PC-9 (cell line): ENCODE measurements at regions not wholly inside any gene's neighbourhood (a gene's known extent, or its start where the extent isn't known, plus 50 kb on each side); places are given as distances from the start of the nearest gene placed in this dataset.
"Not testable (repeated sequence)": the region's sequence is repeated elsewhere in the genome, so short reads cannot be mapped to it uniquely, and the experiment has no call there.

Experiments used
- BruUV-seq: library from RNA; stranded (reverse); fragments of 400-500 nt; replicated peaks from 2 replicates; lab custom pipeline; 2021; lab: Mats Ljungman, UMichigan
- CTCF ChIA-PET: fragments of 300-600 bp; sonication (Branson Sonifier 250); formaldehyde crosslinking; loops from one replicate; lab custom pipeline; 2022; ENCODE audit warnings: antibody characterized with exemption; lab: Charles Lee
- POLR2A ChIA-PET: fragments of 300-600 bp; sonication (Branson Sonifier 250); formaldehyde crosslinking; loops from one replicate; lab custom pipeline; 2022; ENCODE audit warnings: antibody characterized with exemption; ENCODE audit not compliant: unreplicated experiment; lab: Charles Lee
- DNase-seq, 2 experiments: peaks; one replicate each; pipeline versions ENCODE4 v3.0.0 to v3.0.0-alpha.2; 2015 to 2022; ENCODE audit warnings: mixed read lengths in 1 of 2
- H2AFZ ChIP-seq: fragments of 200-600 bp; sonication (generic); 2 replicates; pipeline ENCODE4 v1.8.1; 2017; ENCODE audit warnings: antibody characterized with exemption
- H3F3A ChIP-seq: fragments of 200-600 bp; sonication (generic); 2 replicates; pipeline ENCODE4 v1.8.1; 2017; ENCODE audit warnings: antibody characterized with exemption, mild to moderate bottlenecking, low read depth; ENCODE audit not compliant: insufficient read depth
- H3K27ac ChIP-seq: fragments of 200-600 bp; sonication (generic); 2 replicates; pipeline ENCODE4 v1.6.1; 2016; ENCODE audit warnings: mixed run types
- H3K27me3 ChIP-seq: fragments of 200-600 bp; sonication (generic); 2 replicates; pipeline ENCODE4 v1.6.1; 2016; ENCODE audit warnings: low read depth, mixed run types; ENCODE audit not compliant: insufficient read depth
- H3K36me3 ChIP-seq: fragments of 200-600 bp; sonication (generic); 2 replicates; pipeline ENCODE4 v1.6.1; 2016; ENCODE audit warnings: low read depth, mixed run types
- H3K4me1 ChIP-seq: fragments of 200-600 bp; sonication (generic); replicated peaks from 2 replicates; pipeline ENCODE4 v1.6.1; 2016; ENCODE audit warnings: mixed run types; ENCODE audit not compliant: insufficient read depth
- H3K4me2 ChIP-seq: fragments of 200-600 bp; sonication (generic); 2 replicates; pipeline ENCODE4 v1.6.1; 2017; ENCODE audit warnings: mixed run types
- H3K4me3 ChIP-seq: fragments of 200-600 bp; sonication (generic); 2 replicates; pipeline ENCODE4 v1.6.1; 2016; ENCODE audit warnings: mixed run types
- H3K79me2 ChIP-seq: fragments of 200-600 bp; sonication (generic); 2 replicates; pipeline ENCODE4 v1.6.1; 2017; ENCODE audit warnings: low read depth, mixed run types
- H3K9me2 ChIP-seq: fragments of 200-600 bp; sonication (generic); 2 replicates; pipeline ENCODE4 v1.8.1; 2017; ENCODE audit warnings: mild to moderate bottlenecking; ENCODE audit not compliant: insufficient read depth
- H3K9me3 ChIP-seq: fragments of 200-600 bp; sonication (generic); 2 replicates; pipeline ENCODE4 v1.8.1; 2016; ENCODE audit warnings: low read depth; ENCODE audit not compliant: insufficient read depth
- H4K20me1 ChIP-seq: fragments of 200-600 bp; sonication (generic); 2 replicates; pipeline ENCODE4 v1.8.1; 2017; ENCODE audit not compliant: insufficient read depth
- CTCF ChIP-seq: fragments of 200-600 bp; sonication (generic); conservative IDR thresholded peaks from 2 replicates; pipeline ENCODE4 v1.6.1; 2017; ENCODE audit warnings: mixed run types, antibody characterized with exemption, mild to moderate bottlenecking, moderate library complexity
- EZH2 ChIP-seq: fragments of 200-600 bp; sonication (generic); IDR thresholded peaks from 2 replicates; pipeline ENCODE4 v1.8.0; 2017; ENCODE audit warnings: antibody characterized with exemption, low read depth
- intact Hi-C: fragments of 100-400 bp; cut with micrococcal nuclease; formaldehyde crosslinking; loops from one replicate; pipeline ENCODE4 v1.10.0; 2022; ENCODE audit not compliant: unreplicated experiment

DNA sequence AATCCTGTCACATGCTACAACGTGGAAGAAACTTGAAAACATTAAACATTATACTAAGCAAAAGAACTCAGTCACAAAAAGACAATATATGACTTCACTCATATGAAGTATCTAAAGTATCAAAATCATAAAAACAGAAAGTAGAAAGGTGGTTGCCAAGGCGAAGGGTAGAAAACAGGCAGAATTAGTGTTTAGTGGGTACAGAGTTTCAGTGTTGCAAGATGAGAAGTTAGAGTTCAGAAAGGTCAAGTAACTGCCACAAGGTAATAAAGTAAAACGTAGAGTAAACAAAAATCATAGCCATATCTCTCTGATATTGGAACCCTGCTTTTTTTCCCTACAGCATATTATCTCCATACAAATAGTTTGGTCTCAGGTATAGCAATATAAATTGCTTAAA is 223.8 kb upstream of the FSCB start:
- Histone ChIP-seq H3K27ac (no peak overlapping the region), H3K9me2 (no peaks in the 10 kb centered on the region), H4K20me1 (no peaks in the 10 kb centered on the region), H3K4me3 (no peak overlapping the region), H3K79me2 (no peaks in the 10 kb centered on the region), H3K4me1 (no peaks in the 10 kb centered on the region), H3K36me3 (no peaks in the 10 kb centered on the region), H3F3A (no peaks in the 10 kb centered on the region), H2AFZ (no peak overlapping the region), H3K9me3 (no peaks in the 10 kb centered on the region; the same call in 1 of the 2 replicates), H3K27me3 (no peaks in the 10 kb centered on the region), H3K4me2 (no peak overlapping the region)
- intact Hi-C loops = no loop called here
- no TSS peak for BruUV-seq
- no peak for TF ChIP-seq EZH2
- CTCF ChIA-PET = no interaction called here
- POLR2A ChIA-PET = no interaction called here
- no peak for DNase-seq

DNA sequence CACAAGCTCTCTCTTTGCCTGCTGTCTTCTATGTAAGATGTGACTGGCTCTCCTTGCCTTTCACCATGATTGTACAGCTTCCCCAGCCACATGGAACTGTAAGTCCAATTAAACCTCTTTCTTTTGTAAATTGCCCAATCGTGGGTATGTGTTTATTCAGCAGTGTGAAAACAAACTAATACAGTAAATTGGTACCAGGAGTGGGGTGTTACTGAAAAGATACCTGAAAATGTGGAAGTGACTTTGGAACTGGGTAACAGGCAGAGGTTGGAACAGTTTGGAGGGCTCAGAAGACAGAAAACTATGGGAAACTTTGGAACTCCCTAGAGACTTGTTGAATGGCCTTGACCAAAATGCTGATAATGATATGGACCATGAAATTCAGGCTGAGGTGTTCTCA is 214.3 kb upstream of the FSCB start:
- H3K79me2 ChIP-seq, H3K9me2 ChIP-seq, DNase-seq, POLR2A ChIA-PET, CTCF ChIA-PET, BruUV-seq, H4K20me1 ChIP-seq, H3K27me3 ChIP-seq, H3F3A ChIP-seq, H2AFZ ChIP-seq, H3K9me3 ChIP-seq, intact Hi-C loops, H3K4me3 ChIP-seq, H3K4me1 ChIP-seq, H3K36me3 ChIP-seq, H3K4me2 ChIP-seq, H3K27ac ChIP-seq: not testable (repeated sequence)

GRCh38 chr14:44720707-44721106 is 213.6 kb upstream of the FSCB start:
- no TSS peak for BruUV-seq

More at GRCh38 chr14:44720707-44721106, 213.6 kb upstream of the FSCB start:
- no peak overlapping the region for H3K4me2 ChIP-seq
- H3F3A ChIP-seq = no peaks in the 10 kb centered on the region
- H3K27ac ChIP-seq = no peak overlapping the region
- intact Hi-C loops = no loop called here
- no peak for DNase-seq
- H3K79me2 ChIP-seq = no peaks in the 10 kb centered on the region
- no peaks in the 10 kb centered on the region for H3K36me3 ChIP-seq
- H4K20me1 ChIP-seq = no peaks in the 10 kb centered on the region
- POLR2A ChIA-PET = no interaction called here
- no peaks in the 10 kb centered on the region for H3K9me2 ChIP-seq
- 0 out of 2 replicates have a peak, but pooled peaks cover 8% of the 10 kb centered on the region for H3K9me3 ChIP-seq
- H3K4me3 ChIP-seq = no peak overlapping the region
- no peak overlapping the region for H2AFZ ChIP-seq
- no peak for TF ChIP-seq CTCF
- TF ChIP-seq EZH2 = no peak
- H3K27me3 ChIP-seq = no peaks in the 10 kb centered on the region
- CTCF ChIA-PET = no interaction called here
- H3K4me1 ChIP-seq = no peaks in the 10 kb centered on the region
